Tibial nerve (tissue), 4 donors: ENCODE measurements at regions not wholly inside any gene's neighbourhood (a gene's known extent, or its start where the extent isn't known, plus 50 kb on each side); places are given as distances from the start of the nearest gene placed in this dataset.
"Not testable (repeated sequence)": the region's sequence is repeated elsewhere in the genome, so short reads cannot be mapped to it uniquely, and the experiment has no call there.

Experiments used
- DNase-seq, 2 donors: peaks; one replicate each; pipeline ENCODE4 v3.0.0-alpha.2; 2019; ENCODE audit warnings: low spot score in 2 of 2
- H3K27ac ChIP-seq, 4 donors: fragments of 200-600 bp; sonication (generic) in 3 of 4; one replicate each; pipeline ENCODE4 v1.5.1; 2017 to 2019; ENCODE audit warnings: mild to moderate bottlenecking in 1 of 4
- H3K27me3 ChIP-seq, 2 donors: fragments of 200-600 bp; sonication (generic) in 1 of 2; one replicate each; pipeline versions ENCODE4 v1.5.1 to v1.6.0; 2017 to 2019
- H3K36me3 ChIP-seq, 3 donors: fragments of 200-600 bp; sonication (generic); one replicate each; pipeline ENCODE4 v1.5.1; 2018 to 2019
- H3K4me1 ChIP-seq, 4 donors: fragments of 200-600 bp; sonication (generic) in 3 of 4; one replicate each; pipeline ENCODE4 v1.5.1; 2017 to 2019
- H3K4me3 ChIP-seq, 4 donors: fragments of 200-600 bp; sonication (generic) in 3 of 4; one replicate each; pipeline ENCODE4 v1.5.1; 2017 to 2019; ENCODE audit warnings: mild to moderate bottlenecking in 1 of 4, moderate library complexity in 1 of 4
- H3K9me3 ChIP-seq, 4 donors: fragments of 200-600 bp; sonication (generic) in 3 of 4; one replicate each; pipeline ENCODE4 v1.5.1; 2017 to 2019
- CTCF ChIP-seq, 5 experiments: fragments of 200-600 bp in 3 of 5; fragments of 450-650 bp in 2 of 5; sonication (generic) in 3 of 5; IDR thresholded peaks; one replicate each; pipeline ENCODE4 v1.5.1; 2016 to 2019; ENCODE audit warnings: antibody characterized with exemption in 5 of 5, mild to moderate bottlenecking in 3 of 5, moderate library complexity in 2 of 5
- EP300 ChIP-seq, 2 donors: sonication (generic); formaldehyde crosslinking; IDR thresholded peaks; one replicate each; pipeline ENCODE4 v1.6.1; 2017; ENCODE audit warnings: antibody characterized with exemption in 2 of 2, mild to moderate bottlenecking in 1 of 2
- POLR2A ChIP-seq, 2 donors: fragments of 450-650 bp; IDR thresholded peaks; one replicate each; pipeline ENCODE4 v1.6.1; 2017; ENCODE audit warnings: antibody characterized with exemption in 2 of 2, mild to moderate bottlenecking in 2 of 2, moderate library complexity in 2 of 2
- WGBS, 2 donors: methylation state at CpG; one replicate each; pipeline ENCODE4 v1.1.5; 2018; 5-methylcytosine and 5-hydroxymethylcytosine counted together

- WGBS, 2 donors: 84 to 92% methylated on average over 6 of the region's 6 CpGs
- TF ChIP-seq EP300 (IDR thresholded peaks at IDR 0.05): no peak
- TF ChIP-seq POLR2A (IDR thresholded peaks at IDR 0.05): no peak
- no peak for TF ChIP-seq CTCF (IDR thresholded peaks at IDR 0.05)
Observed at GRCh38 chr20:43357352-43357751, 100.3 kb upstream of the SRSF6 start.

GRCh38 chr20:43355610-43356009 lies 102.1 kb upstream of the SRSF6 start:
- H3K36me3 ChIP-seq: no peaks in the 10 kb centered on the region
- no peak overlapping the region for H3K4me3 ChIP-seq
- H3K27me3 ChIP-seq: no peaks in the 10 kb centered on the region
- no peak for DNase-seq
- peaks cover 0 to 9% (median 0%) of the 10 kb centered on the region in 4 donors for H3K9me3 ChIP-seq
- TF ChIP-seq EP300 (IDR thresholded peaks at IDR 0.05) (no peak), POLR2A (IDR thresholded peaks at IDR 0.05) (no peak), CTCF (IDR thresholded peaks at IDR 0.05) (no peak)
- 59 to 66% methylated on average over 2 of the region's 2 CpGs for WGBS, 2 donors
- H3K4me1 ChIP-seq: no peaks in the 10 kb centered on the region
- H3K27ac ChIP-seq: no peak overlapping the region

More at GRCh38 chr20:43357352-43357751, 100.3 kb upstream of the SRSF6 start:
- H3K4me1 ChIP-seq: no peaks in the 10 kb centered on the region
- no peak for DNase-seq
- H3K4me3 ChIP-seq: no peak overlapping the region
- H3K27ac ChIP-seq: no peak overlapping the region
- H3K36me3 ChIP-seq: no peaks in the 10 kb centered on the region
- no peaks in the 10 kb centered on the region for H3K27me3 ChIP-seq
- H3K9me3 ChIP-seq: no peaks in the 10 kb centered on the region

GRCh38 chr20:43352996-43353395 lies 104.7 kb upstream of the SRSF6 start:
- no peak for DNase-seq
- TF ChIP-seq CTCF (IDR thresholded peaks at IDR 0.05) (no peak), EP300 (IDR thresholded peaks at IDR 0.05) (no peak), POLR2A (IDR thresholded peaks at IDR 0.05) (no peak)
- Histone ChIP-seq H3K36me3 (no peaks in the 10 kb centered on the region), H3K27ac (no peak overlapping the region), H3K27me3 (no peaks in the 10 kb centered on the region), H3K9me3 (peaks cover 0 to 12% (median 0%) of the 10 kb centered on the region in 4 donors), H3K4me1 (no peaks in the 10 kb centered on the region), H3K4me3 (no peak overlapping the region)
- 88 to 92% methylated on average over 8 of the region's 8 CpGs for WGBS, 2 donors

GRCh38 chr20:43350694-43351093 lies 107.0 kb upstream of the SRSF6 start:
- H3K4me1 ChIP-seq, DNase-seq, H3K27ac ChIP-seq, H3K36me3 ChIP-seq, H3K4me3 ChIP-seq, H3K27me3 ChIP-seq: not testable (repeated sequence)
- WGBS, 2 donors: 91 to 93% methylated on average over 3 of the region's 3 CpGs
- peaks cover 0 to 16% (median 0%) of the 10 kb centered on the region in 4 donors for H3K9me3 ChIP-seq

- no peak for DNase-seq
- Histone ChIP-seq H3K4me3 (no peak overlapping the region), H3K4me1 (no peaks in the 10 kb centered on the region), H3K27ac (no peak overlapping the region), H3K9me3 (peaks cover 0 to 18% (median 0%) of the 10 kb centered on the region in 4 donors), H3K27me3 (no peaks in the 10 kb centered on the region), H3K36me3 (no peaks in the 10 kb centered on the region)
- TF ChIP-seq EP300 (IDR thresholded peaks at IDR 0.05): no peak
- TF ChIP-seq POLR2A (IDR thresholded peaks at IDR 0.05): no peak
- TF ChIP-seq CTCF (IDR thresholded peaks at IDR 0.05): no peak
- WGBS, 2 donors: 66 to 76% methylated on average over 2 of the region's 2 CpGs
Observed at GRCh38 chr20:43349841-43350240, 107.9 kb upstream of the SRSF6 start.

- 77 to 80% methylated on average over 5 of the region's 5 CpGs for WGBS, 2 donors
- H3K4me3 ChIP-seq, H3K27ac ChIP-seq, H3K36me3 ChIP-seq, DNase-seq, H3K27me3 ChIP-seq, H3K4me1 ChIP-seq: not testable (repeated sequence)
- peaks cover 0 to 29% (median 0%) of the 10 kb centered on the region in 4 donors for H3K9me3 ChIP-seq
Observed at GRCh38 chr20:43347839-43348238, 109.9 kb upstream of the SRSF6 start.
